ENCODE measurements at regions not wholly inside any gene's neighbourhood (a gene's known extent, or its start where the extent isn't known, plus 50 kb on each side); places are given as distances from the start of the nearest gene placed in this dataset.

- no peak for DNase-seq (ENCODE audit: low read depth)
Measured at GRCh38 chr1:8203056-8203455, 114.9 kb upstream of the SLC45A1 start.

DNA sequence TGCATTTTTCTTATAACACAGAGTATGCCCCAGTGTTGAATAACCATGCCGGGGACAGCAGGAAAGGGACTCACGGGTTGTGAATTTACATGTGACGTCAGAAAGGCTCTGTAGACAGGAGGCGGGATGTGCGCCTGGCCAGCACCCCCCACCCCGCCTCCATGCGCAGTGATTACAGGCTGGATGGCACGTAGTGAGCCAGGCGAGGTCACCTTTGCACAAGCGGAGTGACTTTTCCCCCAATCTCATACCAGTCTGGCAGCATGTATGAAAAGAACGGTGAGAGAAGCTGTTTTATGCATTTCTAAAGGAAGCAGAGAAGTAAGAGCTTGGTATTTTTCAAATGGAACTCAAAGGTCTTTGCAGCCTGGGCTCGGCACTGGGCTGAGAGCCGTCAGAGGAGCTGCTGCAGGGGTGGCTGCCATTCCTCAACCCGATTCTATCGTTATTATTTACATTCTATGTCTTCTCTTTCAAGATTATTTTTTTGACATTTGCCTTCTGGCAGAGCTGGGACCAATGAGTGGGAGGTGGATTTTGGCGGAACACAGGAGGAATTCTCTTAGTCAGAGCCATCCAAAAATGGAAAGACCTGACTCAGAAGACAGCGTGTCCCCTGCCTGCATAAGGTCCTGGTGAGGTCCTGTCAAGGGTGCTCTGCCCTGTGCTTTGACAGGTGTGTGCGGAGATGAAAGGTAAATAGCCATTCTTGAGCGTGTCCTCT, 115.6 kb upstream of the SLC45A1 start:
- DNase-seq (ENCODE audit: low read depth) = no peak

DNA sequence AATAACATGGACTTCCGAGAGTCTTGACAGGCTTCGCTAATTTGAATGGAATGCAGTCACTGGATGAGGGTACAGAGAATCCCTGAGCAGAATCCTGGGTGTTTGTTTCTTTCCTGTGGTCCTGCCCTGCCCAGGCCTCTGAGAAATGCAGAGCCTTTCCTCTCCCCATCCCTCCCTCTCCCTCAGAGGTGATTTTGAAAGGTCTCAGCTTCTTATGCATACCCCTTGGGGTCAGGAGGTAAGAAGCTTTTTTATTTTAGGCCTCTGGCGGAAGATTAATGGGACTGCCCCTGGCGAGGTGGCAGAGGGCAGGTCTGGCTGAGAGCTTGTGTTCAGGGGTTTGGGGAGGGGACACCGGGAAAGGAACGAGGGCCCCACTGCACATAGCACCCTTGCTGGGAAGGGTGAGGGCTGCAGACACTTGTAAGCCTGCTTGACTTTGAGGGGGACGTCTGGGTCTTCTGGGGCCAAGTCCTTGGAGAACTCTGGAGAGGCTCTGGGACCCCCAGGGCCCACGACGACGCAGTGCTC, 116.5 kb upstream of the SLC45A1 start:
- DNase-seq (ENCODE audit: low read depth) = no peak

DNA sequence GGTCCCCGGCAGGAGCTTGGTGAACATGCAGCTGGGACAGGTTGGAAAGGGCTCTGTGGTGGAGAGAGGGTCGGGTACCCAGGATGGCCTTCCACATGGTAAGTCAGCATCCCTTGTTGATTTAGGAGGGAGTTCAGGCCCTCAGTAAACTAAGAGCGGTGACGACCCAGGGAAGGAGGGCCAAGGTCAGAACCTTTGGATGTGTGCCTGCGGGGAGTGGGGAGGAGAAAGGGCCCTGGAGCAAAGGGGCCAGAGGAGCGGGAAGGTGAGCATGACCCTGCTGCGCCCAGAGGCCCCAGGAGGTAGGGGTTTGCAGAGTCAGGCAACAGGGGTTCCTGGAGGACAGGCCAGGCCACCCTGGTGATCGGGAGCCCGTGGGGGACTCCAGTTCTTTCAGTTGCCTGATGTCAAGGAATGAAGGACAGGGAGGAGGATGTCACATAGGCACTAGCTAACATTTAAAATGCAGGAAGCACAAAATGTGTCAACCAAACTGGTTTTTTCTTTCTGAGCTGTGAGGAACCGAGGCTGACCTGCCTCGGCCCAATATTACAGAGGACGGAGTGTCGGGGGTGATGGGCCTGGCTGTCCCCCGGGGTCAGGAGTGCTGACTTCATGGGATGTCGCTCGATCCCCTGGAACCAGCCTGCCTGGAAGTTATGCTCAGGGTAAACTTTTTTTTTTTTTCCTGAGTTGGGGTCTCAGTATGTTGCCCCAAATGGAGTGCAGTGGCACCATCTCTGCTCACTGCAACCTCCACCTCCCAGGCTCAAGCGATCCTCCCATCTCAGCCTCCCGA, 117.4 kb upstream of the SLC45A1 start:
- DNase-seq (ENCODE audit: low read depth) = no peak

- no peak for DNase-seq (ENCODE audit: low read depth)
Measured at GRCh38 chr1:8198522-8198921, 119.4 kb upstream of the SLC45A1 start.

DNA sequence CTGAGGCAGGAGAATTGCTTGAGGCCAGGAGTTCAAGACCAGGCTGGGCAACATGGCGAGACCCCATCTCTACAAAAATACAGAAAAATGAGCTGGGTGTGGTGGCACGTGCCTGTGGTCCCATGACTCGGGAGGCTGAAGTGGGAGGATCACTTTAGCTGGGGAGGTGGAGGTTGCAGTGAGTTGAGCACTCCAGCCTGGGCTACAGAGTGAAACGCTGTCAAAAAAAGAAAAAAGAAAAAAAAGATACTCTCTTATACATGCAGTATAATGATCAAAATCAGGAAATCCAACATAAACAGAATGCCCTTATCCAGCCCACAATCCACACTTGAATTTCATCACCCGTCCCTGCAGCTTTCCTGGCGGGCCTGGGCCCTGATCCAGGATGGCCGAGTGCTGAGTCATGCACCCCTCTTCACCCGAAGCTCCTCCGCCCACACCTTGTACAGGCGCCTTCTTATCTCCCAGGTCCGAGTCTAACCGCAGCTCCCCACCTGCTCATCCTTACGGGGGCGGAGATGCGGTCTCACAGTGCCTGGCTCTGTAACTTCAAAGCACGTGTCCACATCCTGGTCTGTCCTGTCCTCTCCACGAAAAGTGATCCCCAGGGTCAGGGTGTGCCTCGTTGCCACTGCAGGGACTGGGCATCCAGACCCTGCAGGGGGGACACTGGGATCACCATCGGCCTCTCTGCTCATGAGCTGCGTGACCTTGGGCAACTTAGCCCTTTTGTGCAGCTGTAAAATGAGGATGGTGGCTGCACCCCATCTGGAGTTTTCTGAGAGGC, 120.2 kb upstream of the SLC45A1 start:
- peak; percentile 81 for DNase-seq (ENCODE audit: low read depth)

DNA sequence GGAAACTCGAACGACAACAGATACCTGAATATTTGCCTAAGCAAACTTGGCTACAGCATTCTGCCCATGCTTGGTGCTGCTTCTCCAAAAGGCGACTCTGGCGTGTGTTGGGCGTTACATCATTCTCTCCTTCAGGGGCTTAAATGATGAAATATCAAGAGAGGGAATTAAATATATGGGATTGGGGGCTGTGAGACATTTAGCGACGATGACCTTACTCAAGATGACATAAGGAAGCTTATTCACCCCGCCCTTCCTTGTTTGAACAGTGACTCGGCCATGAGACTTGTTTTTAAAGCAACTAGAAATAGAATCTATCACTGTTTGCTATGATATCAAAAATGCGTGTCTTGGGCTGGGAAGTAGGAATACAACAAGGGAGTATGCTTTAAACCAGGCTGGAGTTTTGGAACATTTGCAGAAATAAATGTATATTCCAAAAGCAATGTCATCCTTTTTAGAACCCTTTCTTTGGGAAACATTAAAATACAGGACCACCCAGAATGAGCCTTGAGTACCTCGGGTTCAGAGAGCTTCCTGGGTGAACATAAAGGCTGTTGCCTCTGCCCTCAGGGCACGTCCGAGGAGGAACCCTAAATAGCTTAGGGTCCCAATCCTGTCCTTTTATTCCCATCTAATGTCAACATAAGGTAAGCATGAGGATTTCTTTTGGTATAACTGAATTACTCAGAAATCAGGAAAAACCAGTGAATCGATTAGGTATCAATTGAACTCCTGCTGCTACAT, 123.3 kb upstream of the SLC45A1 start:
- DNase-seq (ENCODE audit: low read depth) = peak; percentile 48

GRCh38 chr1:8193840-8194406, 124.0 kb upstream of the SLC45A1 start:
- DNase-seq (ENCODE audit: low read depth) = no peak

GRCh38 chr1:8191474-8191873, 126.4 kb upstream of the SLC45A1 start:
- no peak for DNase-seq (ENCODE audit: low read depth)

GRCh38 chr1:8189931-8190483, 127.9 kb upstream of the SLC45A1 start:
- DNase-seq (ENCODE audit: low read depth) = no peak

DNA sequence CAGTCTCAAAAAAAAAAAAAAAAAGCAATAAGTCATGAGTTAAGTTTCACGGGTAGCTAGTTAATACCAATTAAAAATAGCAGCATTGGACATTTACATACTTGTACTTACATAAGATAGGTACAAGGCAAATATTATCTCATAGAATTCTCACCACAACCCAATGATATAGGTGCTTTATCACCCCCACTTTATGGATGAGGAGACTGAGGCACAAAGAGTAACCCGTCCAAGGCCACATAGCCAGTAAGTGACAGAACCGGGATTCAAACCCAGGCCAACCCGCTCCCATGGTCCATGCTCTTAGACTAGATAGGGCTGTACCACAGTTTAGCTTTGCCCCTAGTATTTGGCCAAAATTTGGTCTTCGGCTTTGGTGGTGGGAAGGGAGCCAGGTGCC, 132.5 kb upstream of the SLC45A1 start:
- DNase-seq (ENCODE audit: low read depth) = no peak

- DNase-seq (ENCODE audit: low read depth) = no peak
Measured at GRCh38 chr1:8184301-8184700, 133.6 kb upstream of the SLC45A1 start.

- DNase-seq (ENCODE audit: low read depth) = no peak
Measured at GRCh38 chr1:8182034-8182761, 135.7 kb upstream of the SLC45A1 start.

DNA sequence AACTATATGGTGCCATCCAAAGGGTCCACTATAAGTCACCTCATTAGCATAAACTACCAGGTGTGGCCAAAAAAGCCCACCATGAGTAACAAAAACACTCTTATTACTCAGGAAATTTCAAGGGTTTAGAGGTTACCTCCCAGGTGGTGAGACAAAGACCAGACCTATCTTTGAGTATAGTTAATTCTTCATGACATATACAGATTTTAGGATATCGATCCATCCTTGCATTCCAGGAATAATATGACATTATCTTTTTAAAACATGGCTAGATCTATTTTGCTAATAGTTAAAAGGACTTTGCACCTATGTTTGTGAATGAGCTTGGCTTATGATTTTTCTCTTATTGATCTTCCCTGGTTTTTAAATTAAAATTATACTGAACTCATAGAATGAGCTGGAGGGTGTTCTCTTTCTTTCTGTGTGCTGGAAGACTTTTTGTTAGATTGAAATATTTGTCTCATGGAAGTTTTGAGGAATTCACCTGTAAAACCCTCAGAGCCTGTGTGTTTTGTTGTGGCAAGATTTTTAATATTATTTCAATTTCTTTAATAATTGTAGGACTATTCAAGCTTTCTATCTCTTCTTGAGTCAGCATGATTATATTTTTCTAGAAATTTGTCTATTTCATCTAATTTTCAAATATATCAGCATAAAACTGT, 138.7 kb upstream of the SLC45A1 start:
- no peak for DNase-seq (ENCODE audit: low read depth)

DNA sequence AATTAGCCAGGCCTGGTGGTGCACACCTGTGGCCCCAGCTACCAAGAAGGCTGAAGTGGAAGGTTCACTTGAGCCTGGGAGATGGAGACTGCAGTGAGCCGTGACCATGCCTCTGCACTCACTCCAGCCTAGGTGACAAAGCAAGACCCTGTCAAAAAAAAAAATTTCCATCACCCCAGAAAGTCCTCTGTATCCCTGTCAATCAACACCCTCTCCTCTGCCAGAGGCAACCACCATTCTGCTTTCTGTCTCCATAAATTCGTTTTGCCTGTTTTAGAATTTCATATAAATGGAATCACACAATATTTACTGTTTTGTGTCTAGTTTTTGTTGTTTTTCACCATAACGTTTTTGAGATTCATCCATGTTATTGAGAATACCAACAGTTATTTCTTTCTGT, 141.6 kb upstream of the SLC45A1 start:
- DNase-seq (ENCODE audit: low read depth) = no peak

DNA sequence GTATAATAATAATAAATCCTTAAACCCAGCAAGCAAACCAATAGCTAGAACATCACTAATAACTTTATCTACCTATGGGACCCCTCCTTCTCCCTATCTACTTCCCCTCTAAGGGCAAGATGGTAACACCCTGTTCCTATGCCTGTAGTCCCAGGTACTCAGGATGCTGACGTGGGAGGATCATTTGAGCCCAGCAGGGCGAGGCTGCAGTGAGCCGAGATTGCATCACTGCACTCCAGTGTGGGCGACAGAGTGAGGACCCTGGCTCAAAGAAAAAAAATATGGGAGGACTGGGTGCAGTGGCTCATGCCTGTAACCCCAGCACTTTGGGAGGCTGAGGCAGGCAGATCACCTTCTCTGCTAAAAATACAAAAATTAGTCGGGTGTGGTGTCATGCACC, 143.1 kb upstream of the SLC45A1 start:
- DNase-seq (ENCODE audit: low read depth) = no peak

GRCh38 chr1:8171751-8172464, 145.8 kb upstream of the ERRFI1 start:
- no peak for DNase-seq (ENCODE audit: low read depth)

DNA sequence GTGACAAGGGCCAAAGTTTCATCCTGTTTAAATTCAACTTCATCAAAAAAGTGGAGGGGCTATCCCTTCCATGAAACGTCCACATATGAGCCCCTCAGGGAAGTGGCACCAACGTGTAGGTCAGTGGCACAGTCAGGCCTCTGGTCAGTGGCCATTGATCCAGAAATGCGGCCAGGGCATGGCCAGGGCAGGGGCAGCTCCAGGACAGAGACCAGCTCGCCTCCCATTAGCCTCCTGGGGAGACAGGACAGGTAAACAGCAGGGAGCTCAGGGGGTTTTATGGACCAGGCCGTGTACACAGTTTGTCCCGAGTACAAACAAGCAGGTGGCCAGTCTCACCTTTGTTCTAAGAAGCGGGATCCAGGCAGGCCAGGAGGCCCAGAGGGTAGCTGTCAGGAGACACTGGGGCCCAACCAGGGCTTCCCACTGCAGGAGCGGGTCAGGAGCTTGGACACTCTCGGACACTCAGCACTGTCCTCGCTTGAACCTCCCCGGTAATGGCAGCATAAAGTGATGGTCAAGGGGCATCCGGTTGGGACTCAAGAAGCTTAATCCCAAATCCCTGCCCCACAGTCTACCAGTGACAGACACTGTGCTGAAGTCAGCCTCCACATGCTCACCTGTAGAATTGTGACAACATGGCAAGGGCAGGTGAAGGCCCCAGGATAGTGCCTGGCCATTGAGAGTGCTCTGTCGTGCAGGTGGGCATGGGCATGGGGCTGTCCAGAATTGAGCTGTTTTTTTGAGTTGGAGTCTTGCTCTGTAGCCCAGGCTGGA, 144.1 kb upstream of the ERRFI1 start:
- DNase-seq (ENCODE audit: low read depth) = no peak
